ENCODE measurements at regions not wholly inside any gene's neighbourhood (a gene's known extent, or its start where the extent isn't known, plus 50 kb on each side); places are given as distances from the start of the nearest gene placed in this dataset.

DNA sequence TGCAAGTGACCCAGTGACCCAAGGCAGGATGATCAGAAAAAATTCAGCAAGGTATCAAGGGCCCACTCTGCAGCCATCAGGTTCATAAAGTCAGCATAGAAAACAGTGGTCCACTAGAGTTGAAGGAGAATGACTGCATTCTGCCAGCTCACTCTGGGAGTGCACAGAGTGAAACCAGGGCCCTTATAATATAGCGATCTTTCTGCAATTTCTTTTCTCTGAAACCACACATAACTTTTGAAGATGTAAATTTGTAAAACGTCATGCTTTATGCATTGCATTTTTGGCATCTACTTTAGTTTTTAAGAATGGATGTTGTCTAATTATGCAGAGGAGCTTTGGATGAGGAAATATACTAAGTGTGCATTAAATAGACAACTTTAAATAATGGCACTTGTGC, 225.0 kb upstream of the SMIM21 start:
- TF ChIP-seq CTCF (IDR thresholded peaks at IDR 0.05; ENCODE audit: insufficient read depth, low read length) (no peak), REST (IDR thresholded peaks at IDR 0.05; ENCODE audit: insufficient replicate concordance, low read depth) (no peak), GABPA (IDR thresholded peaks at IDR 0.05; ENCODE audit: low read depth) (no peak), POLR2AphosphoS5 (IDR thresholded peaks at IDR 0.05; ENCODE audit: low read depth) (no peak), SPI1 (IDR thresholded peaks at IDR 0.05; ENCODE audit: borderline replicate concordance, low read depth) (no peak)

Data from HL-60 (cell line).